GM12864 (cell line): ENCODE measurements at regions not wholly inside any gene's neighbourhood (a gene's known extent, or its start where the extent isn't known, plus 50 kb on each side); places are given as distances from the start of the nearest gene placed in this dataset.

Source experiments
- DNase-seq: peaks from one replicate; pipeline ENCODE4 v3.0.0-alpha.2; 2011; ENCODE audit warnings: low read depth
- H3K4me3 ChIP-seq: 2 replicates; pipeline ENCODE4 v1.5.1; 2011; ENCODE audit warnings: mild to moderate bottlenecking, low read depth, low read length, control low read depth
- TF ChIP-seq, protein P1 (sequence below): IDR thresholded peaks from 2 replicates; pipeline ENCODE4 v1.5.1; 2011; ENCODE audit warnings: low read depth, mild to moderate bottlenecking, moderate library complexity, low read length, control low read depth, inconsistent platforms; ENCODE audit errors: missing control alignments

DNA sequence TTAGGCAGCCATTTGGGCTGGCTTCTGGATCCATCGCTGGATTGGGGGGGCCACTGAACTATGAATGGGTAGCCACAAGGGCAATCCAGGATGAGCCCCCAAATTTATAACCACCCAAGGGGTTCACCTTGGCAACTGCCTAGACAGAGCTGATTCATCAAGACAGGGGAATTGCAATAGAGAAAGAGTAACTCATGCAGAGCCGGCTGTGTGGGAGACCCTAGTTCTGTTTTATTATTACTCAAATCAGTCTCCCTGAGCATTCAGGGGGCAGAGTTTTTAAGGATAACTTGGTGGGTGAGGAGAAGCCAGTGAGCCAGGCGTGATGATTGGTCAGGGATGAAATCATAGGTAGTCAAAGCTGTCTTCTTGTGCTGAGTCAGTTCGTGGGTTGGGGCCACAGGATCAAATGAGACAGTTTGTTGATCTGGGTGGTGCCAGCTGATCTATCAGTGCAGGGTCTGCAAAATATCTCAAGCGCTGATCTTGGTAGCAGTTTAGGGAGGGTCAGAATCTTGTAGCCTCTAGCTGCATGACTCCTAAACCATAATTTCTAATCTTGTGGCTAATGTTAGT, 57.9 kb downstream of the DNAJB9 start:
- DNase-seq: no peak
- no peak overlapping the region for H3K4me3 ChIP-seq
- TF ChIP-seq, protein P1, sequence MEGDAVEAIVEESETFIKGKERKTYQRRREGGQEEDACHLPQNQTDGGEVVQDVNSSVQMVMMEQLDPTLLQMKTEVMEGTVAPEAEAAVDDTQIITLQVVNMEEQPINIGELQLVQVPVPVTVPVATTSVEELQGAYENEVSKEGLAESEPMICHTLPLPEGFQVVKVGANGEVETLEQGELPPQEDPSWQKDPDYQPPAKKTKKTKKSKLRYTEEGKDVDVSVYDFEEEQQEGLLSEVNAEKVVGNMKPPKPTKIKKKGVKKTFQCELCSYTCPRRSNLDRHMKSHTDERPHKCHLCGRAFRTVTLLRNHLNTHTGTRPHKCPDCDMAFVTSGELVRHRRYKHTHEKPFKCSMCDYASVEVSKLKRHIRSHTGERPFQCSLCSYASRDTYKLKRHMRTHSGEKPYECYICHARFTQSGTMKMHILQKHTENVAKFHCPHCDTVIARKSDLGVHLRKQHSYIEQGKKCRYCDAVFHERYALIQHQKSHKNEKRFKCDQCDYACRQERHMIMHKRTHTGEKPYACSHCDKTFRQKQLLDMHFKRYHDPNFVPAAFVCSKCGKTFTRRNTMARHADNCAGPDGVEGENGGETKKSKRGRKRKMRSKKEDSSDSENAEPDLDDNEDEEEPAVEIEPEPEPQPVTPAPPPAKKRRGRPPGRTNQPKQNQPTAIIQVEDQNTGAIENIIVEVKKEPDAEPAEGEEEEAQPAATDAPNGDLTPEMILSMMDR: no peak

- TF ChIP-seq, protein P1: no peak
- no peak for DNase-seq
- no peak overlapping the region for H3K4me3 ChIP-seq
Measured at GRCh38 chr7:108628678-108629077, 59.0 kb downstream of the DNAJB9 start.

DNA sequence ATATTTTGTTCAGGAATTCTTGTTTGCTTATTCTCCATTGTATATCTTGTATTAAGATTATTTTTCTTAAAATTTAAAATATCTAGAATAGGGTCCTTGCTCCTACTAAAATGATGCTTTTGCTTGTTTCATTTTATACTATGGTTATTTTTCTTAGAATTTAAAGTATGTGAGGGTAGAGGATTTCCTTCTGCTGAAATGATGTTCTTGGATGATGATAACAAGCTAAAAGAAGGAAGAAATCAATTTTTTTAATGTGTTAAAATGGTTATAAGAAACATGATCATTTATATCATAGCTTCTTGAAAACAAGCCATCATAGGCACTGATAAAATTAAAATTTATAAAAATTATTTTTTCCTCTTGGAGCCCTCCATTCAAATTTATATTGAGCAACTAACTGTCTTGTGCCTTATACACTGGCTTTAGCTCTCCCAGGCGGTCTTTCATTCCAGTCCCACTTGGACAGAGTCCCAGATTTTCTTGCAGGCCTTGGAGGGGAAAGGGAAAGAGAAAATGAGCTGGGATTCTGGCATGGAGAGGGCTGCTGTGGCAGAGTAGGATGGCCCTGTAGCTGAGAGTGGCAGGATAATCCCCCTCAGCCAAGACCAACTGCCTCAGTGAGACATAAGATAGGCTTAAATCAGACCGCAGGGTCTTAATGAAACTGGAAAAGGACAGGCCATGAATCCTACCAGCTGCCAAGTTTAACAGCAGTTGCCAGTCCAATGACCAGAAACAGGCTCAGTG, 60.2 kb downstream of the DNAJB9 start:
- H3K4me3 ChIP-seq: no peak overlapping the region
- TF ChIP-seq, protein P1: no peak
- no peak for DNase-seq

- no peak overlapping the region for H3K4me3 ChIP-seq
- DNase-seq: no peak
- TF ChIP-seq, protein P1: no peak
Measured at GRCh38 chr7:108634036-108634435, 64.4 kb downstream of the DNAJB9 start.

- no peak for DNase-seq
- TF ChIP-seq, protein P1: no peak
- no peak overlapping the region for H3K4me3 ChIP-seq
Measured at GRCh38 chr7:108634535-108634934, 64.9 kb downstream of the DNAJB9 start.

GRCh38 chr7:108637049-108637621, 67.5 kb downstream of the DNAJB9 start:
- TF ChIP-seq, protein P1: no peak
- H3K4me3 ChIP-seq: no peak overlapping the region
- DNase-seq: no peak
